ENCODE measurements at regions not wholly inside any gene's neighbourhood (a gene's known extent, or its start where the extent isn't known, plus 50 kb on each side); places are given as distances from the start of the nearest gene placed in this dataset.

DNA sequence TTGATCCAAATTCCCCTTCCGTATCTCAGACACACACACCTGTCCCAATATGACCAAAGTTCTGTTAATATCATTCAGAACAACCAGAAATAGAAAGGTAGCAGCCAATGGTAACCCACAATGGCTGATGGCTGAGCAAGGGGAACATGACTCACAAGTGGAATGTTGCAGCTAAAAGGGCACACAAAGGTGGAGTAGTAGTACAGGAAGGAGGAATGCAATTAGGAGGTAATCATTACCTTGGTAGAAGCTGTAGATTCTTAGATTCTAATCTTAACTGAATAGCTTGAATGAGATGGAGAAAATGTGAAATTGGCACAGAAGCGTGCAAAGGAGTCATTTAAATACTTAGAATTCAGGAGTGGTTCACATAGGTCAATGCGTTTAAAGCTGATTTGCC lies 347.9 kb downstream of the NR2F2 start:
- Histone ChIP-seq H3K79me2 (ENCODE audit: control insufficient read depth, insufficient read depth, low read length) (no peaks in the 10 kb centered on the region), H3K27ac (ENCODE audit: insufficient read depth, low read depth, low read length) (no peak overlapping the region), H2AFZ (ENCODE audit: low read depth, low read length) (no peak overlapping the region), H3K4me2 (ENCODE audit: insufficient read depth, low read length) (no peak overlapping the region), H3K27me3 (ENCODE audit: control insufficient read depth in 2 of 2, insufficient read depth in 2 of 2, low read length in 2 of 2) (peaks cover 0 to 1% of the 10 kb centered on the region in 2 experiments), H3K4me3 (replicated peaks in 1 of 3; ENCODE audit: insufficient read depth in 1 of 3, low read depth in 1 of 3, low read length in 3 of 3) (no peak overlapping the region), H3K4me1 (ENCODE audit: control insufficient read depth, extremely low read depth, insufficient read depth, low read length) (no peaks in the 10 kb centered on the region), H4K20me1 (replicated peaks; ENCODE audit: control insufficient read depth, extremely low read depth, insufficient read depth, low read length) (no peaks in the 10 kb centered on the region), H3K9ac (replicated peaks; ENCODE audit: extremely low read depth, insufficient read depth, low read length) (no peak overlapping the region), H3K9me3 (replicated peaks; ENCODE audit: control insufficient read depth, insufficient read depth, low read length) (no peaks in the 10 kb centered on the region), H3K36me3 (ENCODE audit: control insufficient read depth in 2 of 2, extremely low read depth in 1 of 2, insufficient read depth in 2 of 2, low read length in 2 of 2) (no peaks in the 10 kb centered on the region), H3K9me1 (replicated peaks; ENCODE audit: control insufficient read depth, extremely low read depth, insufficient read depth, low read length) (no peaks in the 10 kb centered on the region)
- ChIA-PET CTCF (no interaction called here), POLR2A (no interaction called here)
- intact Hi-C loops (cut with micrococcal nuclease), result no loop called here
- TF ChIP-seq EZH2 (IDR thresholded peaks at IDR 0.05; ENCODE audit: borderline replicate concordance, low read depth, low read length, severe bottlenecking) (no peak), MYC (IDR thresholded peaks at IDR 0.05; ENCODE audit: low read depth, low read length) (no peak), JUN (IDR thresholded peaks at IDR 0.05; ENCODE audit: borderline replicate concordance, insufficient read depth, insufficient read length, low read depth) (no peak)
- no peak for DNase-seq (ENCODE audit: low read depth, low spot score)
- no TSS peak for BruUV-seq (replicated peaks)
- dilution Hi-C loops (cut with MboI; ENCODE audit: extremely low pct_ligation_motif_present, low sequenced_read_pairs), result no loop called here
- FAIRE-seq, result no peak

DNA sequence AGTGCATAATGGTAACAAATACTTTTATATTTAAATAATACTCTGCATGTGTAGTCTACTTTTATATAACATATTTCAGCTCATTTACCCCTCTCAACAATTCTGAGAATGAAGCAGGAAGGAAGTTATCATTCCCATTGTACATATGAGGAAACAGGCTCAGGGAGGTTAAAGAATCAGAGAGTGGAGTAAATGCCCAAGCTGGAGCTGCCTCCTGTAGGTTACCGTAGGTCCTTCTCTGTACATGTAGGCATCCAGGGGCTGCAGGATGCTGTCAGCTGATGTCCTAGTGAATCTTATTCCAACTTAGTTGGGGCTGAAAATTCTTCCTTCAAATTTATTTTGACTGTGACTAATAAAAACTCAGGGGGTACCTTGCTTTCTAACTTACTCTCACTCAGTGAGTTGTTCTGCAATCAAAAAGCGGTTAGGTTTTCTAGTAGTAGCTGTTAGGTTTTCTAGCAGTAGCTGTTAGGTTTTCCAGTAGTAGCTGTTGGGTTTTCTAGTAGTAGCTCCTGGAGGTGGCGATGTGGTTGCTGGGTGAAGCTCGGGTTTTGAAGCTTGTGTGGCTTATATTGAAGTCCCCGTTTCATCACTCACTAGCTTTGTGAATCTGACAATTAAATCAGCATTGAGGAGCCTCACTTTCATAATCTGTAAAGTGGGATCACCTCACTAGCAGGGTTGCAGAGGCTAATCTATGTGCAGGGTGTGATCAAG lies 357.0 kb downstream of the NR2F2 start:
- no peaks in the 10 kb centered on the region for H3K27me3 ChIP-seq (ENCODE audit: control insufficient read depth in 2 of 2, insufficient read depth in 2 of 2, low read length in 2 of 2)
- ChIA-PET POLR2A (no interaction called here), CTCF (interaction anchor here (1.5 kb wide), 2 partner anchors 14 to 17 kb away, joined by 3 to 6 read pairs; no protein-coding TSS in a partner anchor)
- H3K4me1 ChIP-seq (ENCODE audit: control insufficient read depth, extremely low read depth, insufficient read depth, low read length), result no peaks in the 10 kb centered on the region
- no peak overlapping the region for H3K4me2 ChIP-seq (ENCODE audit: insufficient read depth, low read length)
- intact Hi-C loops (cut with micrococcal nuclease), result loop anchor here (5.0 kb wide), 1 partner anchor 330 kb away; no protein-coding TSS in a partner anchor
- H3K36me3 ChIP-seq (ENCODE audit: control insufficient read depth in 2 of 2, extremely low read depth in 1 of 2, insufficient read depth in 2 of 2, low read length in 2 of 2), result no peaks in the 10 kb centered on the region
- H3K9me3 ChIP-seq (replicated peaks; ENCODE audit: control insufficient read depth, insufficient read depth, low read length), result no peaks in the 10 kb centered on the region
- peak; percentile 30 for DNase-seq (ENCODE audit: low read depth, low spot score)
- H3K27ac ChIP-seq (ENCODE audit: insufficient read depth, low read depth, low read length), result no peak overlapping the region
- H4K20me1 ChIP-seq (replicated peaks; ENCODE audit: control insufficient read depth, extremely low read depth, insufficient read depth, low read length), result no peaks in the 10 kb centered on the region
- no peak for TF ChIP-seq MYC (IDR thresholded peaks at IDR 0.05; ENCODE audit: low read depth, low read length)
- no peak overlapping the region for H3K9ac ChIP-seq (replicated peaks; ENCODE audit: extremely low read depth, insufficient read depth, low read length)
- BruUV-seq (replicated peaks), result no TSS peak
- peak; percentile 33 for FAIRE-seq
- no peak overlapping the region for H3K4me3 ChIP-seq (replicated peaks in 1 of 3; ENCODE audit: insufficient read depth in 1 of 3, low read depth in 1 of 3, low read length in 3 of 3)
- no peak overlapping the region for H2AFZ ChIP-seq (ENCODE audit: low read depth, low read length)
- H3K9me1 ChIP-seq (replicated peaks; ENCODE audit: control insufficient read depth, extremely low read depth, insufficient read depth, low read length), result no peaks in the 10 kb centered on the region
- no peaks in the 10 kb centered on the region for H3K79me2 ChIP-seq (ENCODE audit: control insufficient read depth, insufficient read depth, low read length)
- dilution Hi-C loops (cut with MboI; ENCODE audit: extremely low pct_ligation_motif_present, low sequenced_read_pairs), result no loop called here

Data from endothelial cell of umbilical vein (primary cell).